Stimulated activated memory B cell treated with anti-CD40 and anti-IgM and Interleukin-4, amounts not matched to agents 10 μg/mL and 1 μg/mL and 100 μg/mL, for 72 hours (primary cell): ENCODE measurements at regions not wholly inside any gene's neighbourhood (a gene's known extent, or its start where the extent isn't known, plus 50 kb on each side); places are given as distances from the start of the nearest gene placed in this dataset.
"Not testable (repeated sequence)": the region's sequence is repeated elsewhere in the genome, so short reads cannot be mapped to it uniquely, and the experiment has no call there.

Experiments
- ATAC-seq: fragments of 150-1000 bp; cut with Tn5 transposase; 2 replicates; pipeline ENCODE4 v1.10.0; 2021
- H3K27ac Mint-ChIP-seq: one replicate; pipeline ENCODE4 v1.8.0; 2022; ENCODE audit warnings: mild to moderate bottlenecking, mixed read lengths
- H3K27me3 Mint-ChIP-seq: one replicate; pipeline ENCODE4 v1.8.0; 2022; ENCODE audit warnings: mixed read lengths
- H3K36me3 Mint-ChIP-seq: one replicate; pipeline ENCODE4 v1.8.0; 2022; ENCODE audit warnings: mixed read lengths
- H3K4me1 Mint-ChIP-seq: one replicate; pipeline ENCODE4 v1.8.0; 2022; ENCODE audit warnings: mixed read lengths
- H3K4me3 Mint-ChIP-seq: one replicate; pipeline ENCODE4 v1.8.0; 2022; ENCODE audit warnings: mild to moderate bottlenecking, moderate library complexity, mixed read lengths
- H3K9me3 Mint-ChIP-seq: one replicate; pipeline ENCODE4 v1.8.0; 2022; ENCODE audit warnings: mixed read lengths

- not testable (repeated sequence) for H3K36me3 Mint-ChIP-seq, ATAC-seq, H3K4me1 Mint-ChIP-seq, H3K27me3 Mint-ChIP-seq, H3K9me3 Mint-ChIP-seq, H3K27ac Mint-ChIP-seq, H3K4me3 Mint-ChIP-seq
Measured at GRCh38 chr5:20759459-20759858, 771.5 kb upstream of the CDH18 start.

GRCh38 chr5:20752179-20752578 is 764.2 kb upstream of the CDH18 start:
- H3K4me3 Mint-ChIP-seq, H3K4me1 Mint-ChIP-seq, H3K36me3 Mint-ChIP-seq, H3K9me3 Mint-ChIP-seq, H3K27me3 Mint-ChIP-seq, H3K27ac Mint-ChIP-seq, ATAC-seq: not testable (repeated sequence)

- not testable (repeated sequence) for H3K27ac Mint-ChIP-seq, H3K27me3 Mint-ChIP-seq, ATAC-seq, H3K36me3 Mint-ChIP-seq, H3K4me1 Mint-ChIP-seq, H3K4me3 Mint-ChIP-seq, H3K9me3 Mint-ChIP-seq
Measured at GRCh38 chr5:20735715-20736114, 747.7 kb upstream of the CDH18 start.

- not testable (repeated sequence) for H3K27me3 Mint-ChIP-seq, H3K4me3 Mint-ChIP-seq, H3K27ac Mint-ChIP-seq, H3K4me1 Mint-ChIP-seq, H3K9me3 Mint-ChIP-seq, H3K36me3 Mint-ChIP-seq, ATAC-seq
Measured at GRCh38 chr5:20732223-20732622, 744.2 kb upstream of the CDH18 start.

GRCh38 chr5:20721286-20721685 is 733.3 kb upstream of the CDH18 start:
- not testable (repeated sequence) for H3K27me3 Mint-ChIP-seq, H3K4me1 Mint-ChIP-seq, H3K9me3 Mint-ChIP-seq, H3K4me3 Mint-ChIP-seq, ATAC-seq, H3K36me3 Mint-ChIP-seq, H3K27ac Mint-ChIP-seq

GRCh38 chr5:20711520-20712155 is 723.6 kb upstream of the CDH18 start:
- H3K4me1 Mint-ChIP-seq, H3K27ac Mint-ChIP-seq, H3K9me3 Mint-ChIP-seq, H3K36me3 Mint-ChIP-seq, H3K27me3 Mint-ChIP-seq, ATAC-seq, H3K4me3 Mint-ChIP-seq: not testable (repeated sequence)

- not testable (repeated sequence) for H3K4me3 Mint-ChIP-seq, H3K27ac Mint-ChIP-seq, ATAC-seq, H3K36me3 Mint-ChIP-seq, H3K4me1 Mint-ChIP-seq, H3K9me3 Mint-ChIP-seq, H3K27me3 Mint-ChIP-seq
Measured at GRCh38 chr5:20707634-20708033, 719.6 kb upstream of the CDH18 start.

GRCh38 chr5:20694121-20694520 is 706.1 kb upstream of the CDH18 start:
- ATAC-seq = no peak
- Mint-ChIP-seq H3K27me3 (no peaks in the 10 kb centered on the region), H3K27ac (no peak overlapping the region), H3K36me3 (no peaks in the 10 kb centered on the region), H3K4me3 (no peak overlapping the region), H3K9me3 (no peaks in the 10 kb centered on the region), H3K4me1 (no peaks in the 10 kb centered on the region)

- no peak overlapping the region for H3K27ac Mint-ChIP-seq
Measured at GRCh38 chr5:20692913-20693312, 704.9 kb upstream of the CDH18 start.

GRCh38 chr5:20683241-20683940 is 695.4 kb upstream of the CDH18 start:
- Mint-ChIP-seq H3K4me3 (no peak overlapping the region), H3K27ac (no peak overlapping the region), H3K4me1 (no peaks in the 10 kb centered on the region), H3K27me3 (no peaks in the 10 kb centered on the region), H3K36me3 (no peaks in the 10 kb centered on the region), H3K9me3 (peaks cover 3% of the 10 kb centered on the region)
- no peak for ATAC-seq

More at GRCh38 chr5:20692913-20693312, 704.9 kb upstream of the CDH18 start:
- no peak for ATAC-seq
- no peaks in the 10 kb centered on the region for H3K9me3 Mint-ChIP-seq
- no peaks in the 10 kb centered on the region for H3K4me1 Mint-ChIP-seq
- no peaks in the 10 kb centered on the region for H3K27me3 Mint-ChIP-seq
- H3K4me3 Mint-ChIP-seq = no peak overlapping the region
- H3K36me3 Mint-ChIP-seq = no peaks in the 10 kb centered on the region

GRCh38 chr5:20680718-20681302 is 692.8 kb upstream of the CDH18 start:
- no peaks in the 10 kb centered on the region for H3K4me1 Mint-ChIP-seq
- no peak overlapping the region for H3K4me3 Mint-ChIP-seq
- H3K36me3 Mint-ChIP-seq = no peaks in the 10 kb centered on the region
- no peak overlapping the region for H3K27ac Mint-ChIP-seq
- ATAC-seq = no peak
- peaks cover 2% of the 10 kb centered on the region for H3K9me3 Mint-ChIP-seq
- no peaks in the 10 kb centered on the region for H3K27me3 Mint-ChIP-seq

- H3K9me3 Mint-ChIP-seq = no peaks in the 10 kb centered on the region
Measured at GRCh38 chr5:20678814-20679298, 690.9 kb upstream of the CDH18 start.

GRCh38 chr5:20678386-20678785 is 690.4 kb upstream of the CDH18 start:
- H3K27ac Mint-ChIP-seq = no peak overlapping the region
- no peaks in the 10 kb centered on the region for H3K36me3 Mint-ChIP-seq
- no peaks in the 10 kb centered on the region for H3K9me3 Mint-ChIP-seq
- no peak for ATAC-seq
- H3K4me1 Mint-ChIP-seq = no peaks in the 10 kb centered on the region
- no peaks in the 10 kb centered on the region for H3K27me3 Mint-ChIP-seq
- no peak overlapping the region for H3K4me3 Mint-ChIP-seq

More at GRCh38 chr5:20678814-20679298, 690.9 kb upstream of the CDH18 start:
- Mint-ChIP-seq H3K36me3 (no peaks in the 10 kb centered on the region), H3K27ac (no peak overlapping the region), H3K4me1 (no peaks in the 10 kb centered on the region), H3K27me3 (no peaks in the 10 kb centered on the region), H3K4me3 (no peak overlapping the region)
- no peak for ATAC-seq

GRCh38 chr5:20660588-20660987 is 672.6 kb upstream of the CDH18 start:
- no peaks in the 10 kb centered on the region for H3K4me1 Mint-ChIP-seq
- H3K27me3 Mint-ChIP-seq = no peaks in the 10 kb centered on the region
- ATAC-seq = no peak
- H3K27ac Mint-ChIP-seq = no peak overlapping the region
- no peaks in the 10 kb centered on the region for H3K36me3 Mint-ChIP-seq
- no peak overlapping the region for H3K4me3 Mint-ChIP-seq
- H3K9me3 Mint-ChIP-seq = no peaks in the 10 kb centered on the region

- Mint-ChIP-seq H3K27me3 (no peaks in the 10 kb centered on the region), H3K36me3 (no peaks in the 10 kb centered on the region), H3K4me3 (no peak overlapping the region), H3K27ac (no peak overlapping the region), H3K9me3 (peaks cover 9% of the 10 kb centered on the region), H3K4me1 (no peaks in the 10 kb centered on the region)
- no peak for ATAC-seq
Measured at GRCh38 chr5:20656262-20656661, 668.3 kb upstream of the CDH18 start.

- no peaks in the 10 kb centered on the region for H3K27me3 Mint-ChIP-seq
- H3K4me1 Mint-ChIP-seq = no peaks in the 10 kb centered on the region
- peaks cover 15% of the 10 kb centered on the region for H3K9me3 Mint-ChIP-seq
- ATAC-seq = no peak
- no peaks in the 10 kb centered on the region for H3K36me3 Mint-ChIP-seq
- no peak overlapping the region for H3K4me3 Mint-ChIP-seq
- H3K27ac Mint-ChIP-seq = no peak overlapping the region
Measured at GRCh38 chr5:20655211-20655610, 667.2 kb upstream of the CDH18 start.
